ENCODE measurements at regions not wholly inside any gene's neighbourhood (a gene's known extent, or its start where the extent isn't known, plus 50 kb on each side); places are given as distances from the start of the nearest gene placed in this dataset.

- DNase-seq (ENCODE audit: low read depth), result no peak
- H3K4me3 ChIP-seq (ENCODE audit: low read depth, low read length), result no peak overlapping the region
- TF ChIP-seq CTCF (IDR thresholded peaks at IDR 0.05; ENCODE audit: insufficient read depth, low read length), result no peak
Observed at GRCh38 chr1:83619170-83619896, 379.6 kb downstream of the TTLL7 start.

GRCh38 chr1:83617883-83618282 lies 381.0 kb downstream of the TTLL7 start:
- DNase-seq (ENCODE audit: low read depth), result no peak
- TF ChIP-seq CTCF (IDR thresholded peaks at IDR 0.05; ENCODE audit: insufficient read depth, low read length), result no peak
- no peak overlapping the region for H3K4me3 ChIP-seq (ENCODE audit: low read depth, low read length)

- no peak overlapping the region for H3K4me3 ChIP-seq (ENCODE audit: low read depth, low read length)
Observed at GRCh38 chr1:83615370-83615769, 383.6 kb downstream of the TTLL7 start.

GRCh38 chr1:83606416-83606955 lies 392.4 kb downstream of the TTLL7 start:
- no peak for DNase-seq (ENCODE audit: low read depth)

More at GRCh38 chr1:83615370-83615769, 383.6 kb downstream of the TTLL7 start:
- TF ChIP-seq CTCF (IDR thresholded peaks at IDR 0.05; ENCODE audit: insufficient read depth, low read length), result no peak
- DNase-seq (ENCODE audit: low read depth), result no peak

GRCh38 chr1:83596331-83596730 lies 402.6 kb downstream of the TTLL7 start:
- no peak overlapping the region for H3K4me3 ChIP-seq (ENCODE audit: low read depth, low read length)
- no peak for TF ChIP-seq CTCF (IDR thresholded peaks at IDR 0.05; ENCODE audit: insufficient read depth, low read length)

More at GRCh38 chr1:83606416-83606955, 392.4 kb downstream of the TTLL7 start:
- no peak overlapping the region for H3K4me3 ChIP-seq (ENCODE audit: low read depth, low read length)
- TF ChIP-seq CTCF (IDR thresholded peaks at IDR 0.05; ENCODE audit: insufficient read depth, low read length), result no peak

GRCh38 chr1:83593073-83593472 lies 405.9 kb downstream of the TTLL7 start:
- TF ChIP-seq CTCF (IDR thresholded peaks at IDR 0.05; ENCODE audit: insufficient read depth, low read length), result no peak
- no peak overlapping the region for H3K4me3 ChIP-seq (ENCODE audit: low read depth, low read length)

More at GRCh38 chr1:83596331-83596730, 402.6 kb downstream of the TTLL7 start:
- DNase-seq (ENCODE audit: low read depth), result peak; percentile 6

More at GRCh38 chr1:83593073-83593472, 405.9 kb downstream of the TTLL7 start:
- no peak for DNase-seq (ENCODE audit: low read depth)
